ENCODE measurements at regions not wholly inside any gene's neighbourhood (a gene's known extent, or its start where the extent isn't known, plus 50 kb on each side); places are given as distances from the start of the nearest gene placed in this dataset.

DNA sequence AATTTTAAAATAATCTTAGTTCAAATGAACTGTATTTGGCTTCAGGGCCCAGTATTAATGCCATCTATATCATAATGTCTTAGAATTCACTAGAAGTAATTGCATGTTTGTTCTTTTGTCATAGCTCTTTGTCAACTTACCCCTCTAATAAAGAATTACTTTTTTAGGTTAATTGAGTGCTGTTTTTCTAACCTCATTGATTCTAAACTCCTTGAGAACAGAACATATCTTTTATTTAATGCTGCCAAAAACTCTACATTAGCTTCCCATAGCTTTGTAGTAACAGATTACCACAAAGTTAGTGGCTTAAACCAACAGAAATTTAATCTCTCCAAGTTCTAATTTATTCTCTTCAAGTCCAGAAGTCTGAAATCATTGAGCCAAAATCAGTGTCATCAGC is 242.4 kb downstream of the LURAP1L start:
- TF ChIP-seq, protein P1, sequence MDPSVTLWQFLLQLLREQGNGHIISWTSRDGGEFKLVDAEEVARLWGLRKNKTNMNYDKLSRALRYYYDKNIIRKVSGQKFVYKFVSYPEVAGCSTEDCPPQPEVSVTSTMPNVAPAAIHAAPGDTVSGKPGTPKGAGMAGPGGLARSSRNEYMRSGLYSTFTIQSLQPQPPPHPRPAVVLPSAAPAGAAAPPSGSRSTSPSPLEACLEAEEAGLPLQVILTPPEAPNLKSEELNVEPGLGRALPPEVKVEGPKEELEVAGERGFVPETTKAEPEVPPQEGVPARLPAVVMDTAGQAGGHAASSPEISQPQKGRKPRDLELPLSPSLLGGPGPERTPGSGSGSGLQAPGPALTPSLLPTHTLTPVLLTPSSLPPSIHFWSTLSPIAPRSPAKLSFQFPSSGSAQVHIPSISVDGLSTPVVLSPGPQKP (IDR thresholded peaks at IDR 0.05; ENCODE audit: low read depth, low read length) = no peak
- TF ChIP-seq BHLHE40 (IDR thresholded peaks at IDR 0.05; ENCODE audit: low read depth, low read length) = no peak

Measured in A549 (cell line).